ENCODE measurements at regions not wholly inside any gene's neighbourhood (a gene's known extent, or its start where the extent isn't known, plus 50 kb on each side); places are given as distances from the start of the nearest gene placed in this dataset.

DNA sequence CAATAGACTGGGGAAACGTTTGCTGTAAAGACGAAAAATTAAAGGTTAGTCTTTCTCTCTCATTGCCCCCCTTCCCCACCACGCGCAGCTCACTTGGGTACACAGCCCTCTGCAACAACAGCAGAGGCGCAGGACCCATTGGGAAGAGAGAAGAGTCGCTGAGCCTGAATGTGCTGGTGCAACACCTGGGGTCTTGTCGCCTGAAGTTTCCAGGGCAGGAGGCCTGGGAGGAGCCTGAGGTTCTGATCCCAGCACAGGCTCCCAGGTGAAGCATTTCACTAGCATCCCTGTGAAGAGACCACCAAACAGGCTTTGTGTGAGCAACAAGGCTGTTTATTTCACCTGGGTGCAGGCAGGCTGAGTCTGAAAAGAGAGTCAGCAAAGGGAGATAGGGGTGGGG is 116.2 kb upstream of the NTM start:
- ChIA-PET RAD21 (ENCODE audit: low non-redundant PET in 1 of 2, low total read pairs in 2 of 2, uncharacterized antibody in 2 of 2, unreplicated experiment in 2 of 2) (no interaction called here), POLR2A (no interaction called here), CTCF (no interaction called here)
- Histone ChIP-seq H3K4me2 (ENCODE audit: low read length) (no peak overlapping the region), H3K36me3 (ENCODE audit: control insufficient read depth in 1 of 2, insufficient read depth in 2 of 2, low read length in 2 of 2) (no peaks in the 10 kb centered on the region), H2AFZ (ENCODE audit: low read depth, low read length, poor library complexity, severe bottlenecking) (no peak overlapping the region), H3K9me3 (ENCODE audit: control insufficient read depth in 1 of 2, insufficient read depth in 1 of 2, low read depth in 1 of 2, low read length in 2 of 2) (peaks cover 0 to 3% of the 10 kb centered on the region in 2 experiments; a peak in 1 of 4 replicates), H3K4me1 (ENCODE audit: control insufficient read depth in 1 of 2, insufficient read depth in 2 of 2, low read length in 2 of 2) (no peaks in the 10 kb centered on the region), H3K27ac (ENCODE audit: low read depth, low read length) (no peak overlapping the region), H4K20me1 (ENCODE audit: insufficient read depth) (no peaks in the 10 kb centered on the region), H3K9ac (ENCODE audit: low read length) (no peak overlapping the region), H3K79me2 (ENCODE audit: insufficient read depth, low read length) (no peaks in the 10 kb centered on the region), H3K9me2 (ENCODE audit: insufficient read depth) (no peaks in the 10 kb centered on the region), H3K4me3 (replicated peaks in 1 of 2; ENCODE audit: low read depth in 1 of 2, low read length in 2 of 2) (no peak overlapping the region), H3K27me3 (ENCODE audit: insufficient read depth, low read length) (no peaks in the 10 kb centered on the region)
- intact Hi-C loops (cut with micrococcal nuclease), result no loop called here
- ATAC-seq, result no peak
- no peak for DNase-seq (ENCODE audit: low read depth, low spot score)
- TF ChIP-seq, protein P1, sequence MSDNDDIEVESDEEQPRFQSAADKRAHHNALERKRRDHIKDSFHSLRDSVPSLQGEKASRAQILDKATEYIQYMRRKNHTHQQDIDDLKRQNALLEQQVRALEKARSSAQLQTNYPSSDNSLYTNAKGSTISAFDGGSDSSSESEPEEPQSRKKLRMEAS (IDR thresholded peaks at IDR 0.05), result no peak
- TF ChIP-seq TCF7L2 (IDR thresholded peaks at IDR 0.05; ENCODE audit: borderline replicate concordance, extremely low read depth, insufficient read depth, insufficient read length) (no peak), EZH2 (IDR thresholded peaks at IDR 0.05) (no peak), SIN3A (IDR thresholded peaks at IDR 0.05; ENCODE audit: low read depth) (no peak), RAD21 (IDR thresholded peaks at IDR 0.05; ENCODE audit: low read depth) (no peak), JUND (IDR thresholded peaks at IDR 0.05) (no peak), POLR2AphosphoS5 (IDR thresholded peaks at IDR 0.05; ENCODE audit: low read depth, low read length) (no peak), ZFX (IDR thresholded peaks at IDR 0.05) (no peak), ELF1 (IDR thresholded peaks at IDR 0.05; ENCODE audit: borderline replicate concordance, low read depth) (no peak), EGR1 (IDR thresholded peaks at IDR 0.05; ENCODE audit: low read depth) (no peak), EZH2phosphoT487 (IDR thresholded peaks at IDR 0.05; ENCODE audit: borderline replicate concordance) (no peak), ZNF274 (IDR thresholded peaks at IDR 0.05; ENCODE audit: low read depth, low read length) (no peak), CEBPB (IDR thresholded peaks at IDR 0.05; ENCODE audit: low read depth) (no peak)
- TF ChIP-seq, protein P2, sequence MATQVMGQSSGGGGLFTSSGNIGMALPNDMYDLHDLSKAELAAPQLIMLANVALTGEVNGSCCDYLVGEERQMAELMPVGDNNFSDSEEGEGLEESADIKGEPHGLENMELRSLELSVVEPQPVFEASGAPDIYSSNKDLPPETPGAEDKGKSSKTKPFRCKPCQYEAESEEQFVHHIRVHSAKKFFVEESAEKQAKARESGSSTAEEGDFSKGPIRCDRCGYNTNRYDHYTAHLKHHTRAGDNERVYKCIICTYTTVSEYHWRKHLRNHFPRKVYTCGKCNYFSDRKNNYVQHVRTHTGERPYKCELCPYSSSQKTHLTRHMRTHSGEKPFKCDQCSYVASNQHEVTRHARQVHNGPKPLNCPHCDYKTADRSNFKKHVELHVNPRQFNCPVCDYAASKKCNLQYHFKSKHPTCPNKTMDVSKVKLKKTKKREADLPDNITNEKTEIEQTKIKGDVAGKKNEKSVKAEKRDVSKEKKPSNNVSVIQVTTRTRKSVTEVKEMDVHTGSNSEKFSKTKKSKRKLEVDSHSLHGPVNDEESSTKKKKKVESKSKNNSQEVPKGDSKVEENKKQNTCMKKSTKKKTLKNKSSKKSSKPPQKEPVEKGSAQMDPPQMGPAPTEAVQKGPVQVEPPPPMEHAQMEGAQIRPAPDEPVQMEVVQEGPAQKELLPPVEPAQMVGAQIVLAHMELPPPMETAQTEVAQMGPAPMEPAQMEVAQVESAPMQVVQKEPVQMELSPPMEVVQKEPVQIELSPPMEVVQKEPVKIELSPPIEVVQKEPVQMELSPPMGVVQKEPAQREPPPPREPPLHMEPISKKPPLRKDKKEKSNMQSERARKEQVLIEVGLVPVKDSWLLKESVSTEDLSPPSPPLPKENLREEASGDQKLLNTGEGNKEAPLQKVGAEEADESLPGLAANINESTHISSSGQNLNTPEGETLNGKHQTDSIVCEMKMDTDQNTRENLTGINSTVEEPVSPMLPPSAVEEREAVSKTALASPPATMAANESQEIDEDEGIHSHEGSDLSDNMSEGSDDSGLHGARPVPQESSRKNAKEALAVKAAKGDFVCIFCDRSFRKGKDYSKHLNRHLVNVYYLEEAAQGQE (IDR thresholded peaks at IDR 0.05; ENCODE audit: low read depth), result no peak
- TF ChIP-seq, protein P3, sequence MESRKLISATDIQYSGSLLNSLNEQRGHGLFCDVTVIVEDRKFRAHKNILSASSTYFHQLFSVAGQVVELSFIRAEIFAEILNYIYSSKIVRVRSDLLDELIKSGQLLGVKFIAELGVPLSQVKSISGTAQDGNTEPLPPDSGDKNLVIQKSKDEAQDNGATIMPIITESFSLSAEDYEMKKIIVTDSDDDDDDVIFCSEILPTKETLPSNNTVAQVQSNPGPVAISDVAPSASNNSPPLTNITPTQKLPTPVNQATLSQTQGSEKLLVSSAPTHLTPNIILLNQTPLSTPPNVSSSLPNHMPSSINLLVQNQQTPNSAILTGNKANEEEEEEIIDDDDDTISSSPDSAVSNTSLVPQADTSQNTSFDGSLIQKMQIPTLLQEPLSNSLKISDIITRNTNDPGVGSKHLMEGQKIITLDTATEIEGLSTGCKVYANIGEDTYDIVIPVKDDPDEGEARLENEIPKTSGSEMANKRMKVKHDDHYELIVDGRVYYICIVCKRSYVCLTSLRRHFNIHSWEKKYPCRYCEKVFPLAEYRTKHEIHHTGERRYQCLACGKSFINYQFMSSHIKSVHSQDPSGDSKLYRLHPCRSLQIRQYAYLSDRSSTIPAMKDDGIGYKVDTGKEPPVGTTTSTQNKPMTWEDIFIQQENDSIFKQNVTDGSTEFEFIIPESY (IDR thresholded peaks at IDR 0.05; ENCODE audit: extremely low read depth, insufficient replicate concordance, low read length), result no peak
- no TSS peak for BruUV-seq (replicated peaks)
